H1 (cell line): ENCODE measurements at regions not wholly inside any gene's neighbourhood (a gene's known extent, or its start where the extent isn't known, plus 50 kb on each side); places are given as distances from the start of the nearest gene placed in this dataset.

Experiments
- BACH1 ChIP-seq: IDR thresholded peaks from 2 replicates; pipeline ENCODE4 v1.6.1; 2012; ENCODE audit warnings: low read length, improper control_type of control experiment
- CBX5 ChIP-seq: fragments of 300-800, 300-1000 bp; sonication (generic); IDR thresholded peaks from 2 replicates; pipeline ENCODE4 v1.7.1; 2016; ENCODE audit warnings: antibody characterized with exemption, low read length, low read depth
- JUN ChIP-seq: IDR thresholded peaks from 2 replicates; pipeline ENCODE4 v1.6.1; 2011; ENCODE audit warnings: low read depth, mild to moderate bottlenecking, improper control_type of control experiment, low read length
- SP1 ChIP-seq: IDR thresholded peaks from 2 replicates; pipeline ENCODE4 v1.6.1; 2011; ENCODE audit warnings: low read depth, low read length
- SP4 ChIP-seq: IDR thresholded peaks from 2 replicates; pipeline ENCODE4 v1.6.1; 2012; ENCODE audit warnings: low read length, inconsistent platforms
- SUZ12 ChIP-seq: fragments of 200-600 bp; sonication (generic); IDR thresholded peaks from 2 replicates; pipeline ENCODE4 v1.6.1; 2012; ENCODE audit warnings: mild to moderate bottlenecking, inconsistent platforms, low read length, moderate library complexity, mixed read lengths
- TCF12 ChIP-seq: IDR thresholded peaks from 2 replicates; pipeline ENCODE4 v1.6.1; 2011; ENCODE audit warnings: low read depth, mild to moderate bottlenecking, low read length

- TF ChIP-seq SP1: no peak
- no peak for TF ChIP-seq SP4
- no peak for TF ChIP-seq CBX5
- TF ChIP-seq TCF12: no peak
- no peak for TF ChIP-seq JUN
- TF ChIP-seq BACH1: no peak
- TF ChIP-seq SUZ12: no peak
Observed at GRCh38 chr3:13263770-13264467, 156.2 kb downstream of the NUP210 start (continued).
